B cell (primary cell): ENCODE measurements at regions not wholly inside any gene's neighbourhood (a gene's known extent, or its start where the extent isn't known, plus 50 kb on each side); places are given as distances from the start of the nearest gene placed in this dataset.

Experiments
- ATAC-seq: fragments of 200-7000 bp; cut with Tn5 transposase; one replicate; pipeline ENCODE4 v1.10.0; 2021; ENCODE audit warnings: low read depth, mild to moderate bottlenecking, moderate number of reproducible peaks, moderate library complexity
- CTCF ChIA-PET: fragments of 350-600 bp; sonication (Branson Sonifier 250); formaldehyde crosslinking; loops from one replicate; lab custom pipeline; 2021; ENCODE audit warnings: antibody characterized with exemption, inconsistent platforms; lab: Charles Lee
- POLR2A ChIA-PET: fragments of 350-600 bp; sonication (Branson Sonifier 250); formaldehyde crosslinking; loops from one replicate; lab custom pipeline; 2021; ENCODE audit warnings: antibody characterized with exemption; lab: Charles Lee
- DNase-seq: peaks from one replicate; pipeline ENCODE4 v3.0.0; 2013
- H2AFZ ChIP-seq: 2 replicates; pipeline ENCODE4 v1.6.1; 2012; ENCODE audit warnings: mild to moderate bottlenecking, low read depth, low read length; ENCODE audit not compliant: insufficient read depth, poor library complexity, severe bottlenecking
- H3K27ac ChIP-seq, 2 donors: 1 replicate in 1 of 2; 2 replicates in 1 of 2; pipeline ENCODE4 v1.5.1; 2012 to 2013; ENCODE audit warnings: low read length in 2 of 2, mild to moderate bottlenecking in 2 of 2, moderate library complexity in 1 of 2
- H3K27me3 ChIP-seq, 4 experiments: fragments of 200-600 bp in 1 of 4; sonication (generic) in 1 of 4; replicated peaks in 1 of 4; 1 replicate in 2 of 4; 2 replicates in 2 of 4; pipeline versions ENCODE4 v1.6.1 to v1.7.0; 2013 to 2016; ENCODE audit warnings: low read length in 3 of 4, mild to moderate bottlenecking in 2 of 4, mixed read lengths in 1 of 4, moderate library complexity in 1 of 4; ENCODE audit not compliant: insufficient read depth in 4 of 4, control insufficient read depth in 3 of 4; ENCODE audit errors: control extremely low read depth in 1 of 4
- H3K36me3 ChIP-seq, 2 experiments: replicated peaks in 1 of 2; 1 replicate in 1 of 2; 2 replicates in 1 of 2; pipeline versions ENCODE4 v1.6.1 to v1.7.1; 2013; ENCODE audit warnings: low read length in 1 of 2; ENCODE audit not compliant: insufficient read depth in 2 of 2, control insufficient read depth in 1 of 2; ENCODE audit errors: control extremely low read depth in 1 of 2, extremely low read depth in 1 of 2
- H3K4me1 ChIP-seq, 2 donors: fragments of 200-600 bp in 1 of 2; sonication (generic) in 1 of 2; 1 replicate in 1 of 2; 2 replicates in 1 of 2; pipeline versions ENCODE4 v1.5.1 to v1.6.1; 2013 to 2017; ENCODE audit warnings: low read length in 2 of 2; ENCODE audit not compliant: control insufficient read depth in 2 of 2, insufficient read depth in 2 of 2
- H3K4me2 ChIP-seq: replicated peaks from 2 replicates; pipeline ENCODE3; 2012; ENCODE audit warnings: mild to moderate bottlenecking, low read depth, low read length; ENCODE audit not compliant: poor library complexity, severe bottlenecking
- H3K4me3 ChIP-seq, 5 experiments: fragments of 200-600 bp in 1 of 5; sonication (generic) in 1 of 5; 1 replicate in 3 of 5; 2 replicates in 2 of 5; pipeline versions ENCODE4 v1.5.1 to v1.7.0; 2011 to 2016; ENCODE audit warnings: low read length in 4 of 5, mild to moderate bottlenecking in 4 of 5, low read depth in 2 of 5, control low read depth in 1 of 5, moderate library complexity in 1 of 5; ENCODE audit not compliant: insufficient read depth in 1 of 5; ENCODE audit errors: control extremely low read depth in 1 of 5, extremely low read depth in 1 of 5
- H3K79me2 ChIP-seq: fragments of 200-600 bp; sonication (generic); one replicate; pipeline ENCODE4 v1.6.0; 2016; ENCODE audit warnings: low read length; ENCODE audit not compliant: control insufficient read depth, insufficient read depth
- H3K9ac ChIP-seq: fragments of 200-600 bp; sonication (generic); 2 replicates; pipeline ENCODE4 v1.6.1; 2017; ENCODE audit warnings: mild to moderate bottlenecking, low read length, moderate library complexity
- H3K9me3 ChIP-seq, 3 donors: one replicate each; pipeline versions ENCODE4 v1.6.1 to v1.7.1; 2013; ENCODE audit warnings: low read length in 2 of 3; ENCODE audit not compliant: control insufficient read depth in 2 of 3, insufficient read depth in 1 of 3; ENCODE audit errors: control extremely low read depth in 1 of 3
- H4K20me1 ChIP-seq: 2 replicates; pipeline ENCODE4 v1.6.0; 2012; ENCODE audit warnings: mild to moderate bottlenecking, low read length; ENCODE audit not compliant: insufficient read depth, control insufficient read depth, poor library complexity, severe bottlenecking
- H3K27ac Mint-ChIP-seq: one replicate; pipeline ENCODE4 v1.8.0; 2021; ENCODE audit warnings: mixed read lengths
- H3K27me3 Mint-ChIP-seq: one replicate; pipeline ENCODE4 v1.8.0; 2021; ENCODE audit warnings: mixed read lengths
- H3K4me1 Mint-ChIP-seq: one replicate; pipeline ENCODE4 v1.8.0; 2021; ENCODE audit warnings: mixed read lengths
- H3K4me3 Mint-ChIP-seq: one replicate; pipeline ENCODE4 v1.8.0; 2021; ENCODE audit warnings: mixed read lengths
- H3K9me3 Mint-ChIP-seq: one replicate; pipeline ENCODE4 v1.8.0; 2022; ENCODE audit warnings: mixed read lengths; ENCODE audit not compliant: insufficient read depth
- CTCF ChIP-seq: fragments of 200-600 bp; IDR thresholded peaks from one replicate; pipeline ENCODE4 v1.8.0; 2022; ENCODE audit warnings: antibody characterized with exemption, mild to moderate bottlenecking
- EZH2 ChIP-seq: IDR thresholded peaks from 2 replicates; pipeline ENCODE4 v1.6.1; 2012; ENCODE audit warnings: borderline replicate concordance, low read depth, mild to moderate bottlenecking, moderate library complexity, low read length; ENCODE audit not compliant: insufficient read depth, poor library complexity, severe bottlenecking
- WGBS: methylation state at CpG from one replicate; pipeline ENCODE4 v1.1.5; 2013; ENCODE audit warnings: missing lambda C conversion rate; ENCODE audit not compliant: insufficient coverage; 5-methylcytosine and 5-hydroxymethylcytosine counted together
- intact Hi-C: fragments of 100-400 bp; cut with micrococcal nuclease; formaldehyde crosslinking; loops from one replicate; pipeline ENCODE4 v1.10.0; 2022

GRCh38 chr10:24113901-24114300 lies 95.0 kb upstream of the KIAA1217 start:
- Histone ChIP-seq H3K27me3 (no peaks in the 10 kb centered on the region), H2AFZ (no peak overlapping the region), H3K9me3 (no peaks in the 10 kb centered on the region), H3K4me3 (no peak overlapping the region), H3K9ac (no peak overlapping the region), H3K79me2 (no peaks in the 10 kb centered on the region), H3K4me1 (no peaks in the 10 kb centered on the region), H3K27ac (no peak overlapping the region), H3K36me3 (no peaks in the 10 kb centered on the region), H3K4me2 (no peak overlapping the region), H4K20me1 (no peaks in the 10 kb centered on the region)
- WGBS: 100% methylated on average over 1 of the region's 3 CpGs
- TF ChIP-seq EZH2 (no peak), CTCF (no peak)
- CTCF ChIA-PET: no interaction called here
- POLR2A ChIA-PET: no interaction called here
- H3K27ac Mint-ChIP-seq: no peak overlapping the region
- intact Hi-C loops: no loop called here
- ATAC-seq (no peak), DNase-seq (no peak)
- no peak overlapping the region for H3K4me3 Mint-ChIP-seq
- H3K27me3 Mint-ChIP-seq: no peaks in the 10 kb centered on the region
- H3K4me1 Mint-ChIP-seq: no peaks in the 10 kb centered on the region
- H3K9me3 Mint-ChIP-seq: no peaks in the 10 kb centered on the region

DNA sequence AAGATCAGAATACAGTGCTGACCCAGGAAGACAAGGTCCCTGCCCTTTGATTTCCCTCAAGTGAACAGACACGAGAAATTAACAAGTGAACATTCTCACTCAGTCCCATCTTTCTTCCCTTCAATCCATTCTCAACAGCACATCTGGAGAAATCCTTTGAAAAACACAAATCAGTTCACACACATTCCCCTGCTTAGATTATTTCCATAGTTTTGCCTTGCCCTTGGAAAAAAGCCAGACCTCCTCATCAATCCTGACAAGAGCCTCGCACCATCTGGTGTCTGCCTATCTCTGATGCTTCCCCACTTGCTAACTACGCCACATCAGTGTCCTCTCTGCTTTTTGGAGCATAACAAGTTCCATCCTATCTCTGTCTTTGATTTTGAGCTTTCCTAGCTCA lies 94.4 kb upstream of the KIAA1217 start:
- no peaks in the 10 kb centered on the region for H3K4me1 ChIP-seq
- no peaks in the 10 kb centered on the region for H3K9me3 ChIP-seq
- no peaks in the 10 kb centered on the region for H3K79me2 ChIP-seq
- H3K27me3 Mint-ChIP-seq: no peaks in the 10 kb centered on the region
- no peaks in the 10 kb centered on the region for H4K20me1 ChIP-seq
- ChIA-PET POLR2A (no interaction called here), CTCF (no interaction called here)
- H3K4me3 ChIP-seq: no peak overlapping the region
- ATAC-seq: no peak
- no peak overlapping the region for H3K27ac Mint-ChIP-seq
- no peaks in the 10 kb centered on the region for H3K9me3 Mint-ChIP-seq
- no peak overlapping the region for H3K9ac ChIP-seq
- H3K36me3 ChIP-seq: no peaks in the 10 kb centered on the region
- no peak overlapping the region for H3K4me3 Mint-ChIP-seq
- H2AFZ ChIP-seq: no peak overlapping the region
- DNase-seq: no peak
- H3K4me2 ChIP-seq: no peak overlapping the region
- TF ChIP-seq CTCF (no peak), EZH2 (no peak)
- H3K27me3 ChIP-seq: no peaks in the 10 kb centered on the region
- H3K27ac ChIP-seq: no peak overlapping the region
- WGBS: 84% methylated on average over 3 of the region's 3 CpGs
- intact Hi-C loops: no loop called here
- H3K4me1 Mint-ChIP-seq: no peaks in the 10 kb centered on the region
